Thyroid gland (tissue), 4 donors: ENCODE measurements at regions not wholly inside any gene's neighbourhood (a gene's known extent, or its start where the extent isn't known, plus 50 kb on each side); places are given as distances from the start of the nearest gene placed in this dataset.

Experiments used
- DNase-seq, 2 donors: peaks; one replicate each; pipeline ENCODE4 v3.0.0-alpha.2; 2019
- H3K27ac ChIP-seq, 3 donors: fragments of 200-600 bp; sonication (generic); 1 replicate in 2 of 3; 2 replicates in 1 of 3; pipeline ENCODE4 v1.5.1; 2016 to 2019; ENCODE audit warnings: mild to moderate bottlenecking in 1 of 3, moderate library complexity in 1 of 3
- H3K27me3 ChIP-seq: fragments of 200-600 bp; sonication (generic); one replicate; pipeline ENCODE4 v1.5.1; 2019
- H3K36me3 ChIP-seq, 2 donors: fragments of 200-600 bp; sonication (generic); one replicate each; pipeline ENCODE4 v1.5.1; 2016 to 2019
- H3K4me1 ChIP-seq, 2 donors: fragments of 200-600 bp; sonication (generic); one replicate each; pipeline ENCODE4 v1.5.1; 2017 to 2019
- H3K4me3 ChIP-seq, 3 donors: fragments of 200-600 bp; sonication (generic); replicated peaks in 1 of 3; 1 replicate in 2 of 3; 2 replicates in 1 of 3; pipeline ENCODE4 v1.5.1; 2016; ENCODE audit warnings: mild to moderate bottlenecking in 1 of 3
- H3K9me3 ChIP-seq: fragments of 200-600 bp; sonication (generic); one replicate; pipeline ENCODE4 v1.5.1; 2017
- CTCF ChIP-seq, 6 experiments: fragments of 200-600 bp in 3 of 6; fragments of 450-650 bp in 3 of 6; sonication (generic) in 3 of 6; IDR thresholded peaks; one replicate each; pipeline ENCODE4 v1.5.1; 2016 to 2019; ENCODE audit warnings: antibody characterized with exemption in 6 of 6, mild to moderate bottlenecking in 2 of 6, inconsistent platforms in 1 of 6, moderate library complexity in 1 of 6
- POLR2A ChIP-seq, 2 donors: fragments of 450-650 bp; IDR thresholded peaks; one replicate each; pipeline ENCODE4 v1.6.1; 2017; ENCODE audit warnings: antibody characterized with exemption in 2 of 2, mild to moderate bottlenecking in 2 of 2, moderate library complexity in 1 of 2
- WGBS, 2 donors: methylation state at CpG; one replicate each; pipeline ENCODE4 v1.1.5; 2017; 5-methylcytosine and 5-hydroxymethylcytosine counted together
- intact Hi-C: fragments of 100-400 bp; cut with DNase I; formaldehyde crosslinking; loops from one replicate; pipeline ENCODE4 v1.15.1; 2023

GRCh38 chr4:111778543-111778942 is 366.7 kb upstream of the FAM241A start:
- Histone ChIP-seq H3K36me3 (no peaks in the 10 kb centered on the region), H3K4me3 (no peak overlapping the region), H3K27ac (no peak overlapping the region), H3K9me3 (no peaks in the 10 kb centered on the region), H3K27me3 (no peaks in the 10 kb centered on the region), H3K4me1 (no peaks in the 10 kb centered on the region)
- WGBS, 2 donors = 44 to 71% methylated on average over 1 of the region's 1 CpG
- TF ChIP-seq POLR2A (IDR thresholded peaks at IDR 0.05) = no peak
- peak in 1 of 6 experiments; percentile 15 for TF ChIP-seq CTCF (IDR thresholded peaks at IDR 0.05)
- DNase-seq = no peak
- intact Hi-C loops = no loop called here

- Histone ChIP-seq H3K27ac (no peak overlapping the region), H3K4me3 (no peak overlapping the region), H3K9me3 (no peaks in the 10 kb centered on the region), H3K4me1 (no peaks in the 10 kb centered on the region), H3K27me3 (no peaks in the 10 kb centered on the region), H3K36me3 (no peaks in the 10 kb centered on the region)
- TF ChIP-seq CTCF (IDR thresholded peaks at IDR 0.05) (no peak), POLR2A (IDR thresholded peaks at IDR 0.05) (no peak)
- intact Hi-C loops = no loop called here
- WGBS, 2 donors = 86 to 98% methylated on average over 2 of the region's 2 CpGs
- no peak for DNase-seq
These were observed 364.3 kb upstream of the FAM241A start for GRCh38 chr4:111780965-111781364.

- 83% methylated on average over 5 of the region's 5 CpGs for WGBS, 2 donors
- TF ChIP-seq POLR2A (IDR thresholded peaks at IDR 0.05) (no peak), CTCF (IDR thresholded peaks at IDR 0.05) (no peak)
- no peaks in the 10 kb centered on the region for H3K27me3 ChIP-seq
- H3K9me3 ChIP-seq = no peaks in the 10 kb centered on the region
- H3K4me1 ChIP-seq = no peaks in the 10 kb centered on the region
- H3K4me3 ChIP-seq = no peak overlapping the region
- no peak overlapping the region for H3K27ac ChIP-seq
- intact Hi-C loops = no loop called here
- H3K36me3 ChIP-seq = no peaks in the 10 kb centered on the region
- DNase-seq = no peak
These were observed 363.6 kb upstream of the FAM241A start for GRCh38 chr4:111781611-111782010.

- Histone ChIP-seq H3K27me3 (no peaks in the 10 kb centered on the region), H3K27ac (no peak overlapping the region), H3K9me3 (no peaks in the 10 kb centered on the region), H3K4me1 (no peaks in the 10 kb centered on the region), H3K4me3 (no peak overlapping the region), H3K36me3 (no peaks in the 10 kb centered on the region)
- 4 to 9% methylated on average over 18 to 21 of the region's 21 CpGs for whole genome bisulfite sequencing, 2 donors
- peak; percentile 5 to 14 for DNase-seq
- no peak for TF ChIP-seq POLR2A (IDR thresholded peaks at IDR 0.05)
- no peak for TF ChIP-seq CTCF (IDR thresholded peaks at IDR 0.05)
- intact Hi-C loops = no loop called here
These were observed 357.2 kb upstream of the FAM241A start for GRCh38 chr4:111788099-111788498.

- H3K27ac ChIP-seq = no peak overlapping the region
- no peak for TF ChIP-seq POLR2A (IDR thresholded peaks at IDR 0.05)
- TF ChIP-seq CTCF (IDR thresholded peaks at IDR 0.05) = no peak
- intact Hi-C loops = no loop called here
- no peak overlapping the region for H3K4me3 ChIP-seq
- no peak for DNase-seq
- no peaks in the 10 kb centered on the region for H3K9me3 ChIP-seq
- no peaks in the 10 kb centered on the region for H3K36me3 ChIP-seq
- no peaks in the 10 kb centered on the region for H3K27me3 ChIP-seq
- no peaks in the 10 kb centered on the region for H3K4me1 ChIP-seq
- 89 to 94% methylated on average over 5 of the region's 5 CpGs for WGBS, 2 donors
These were observed 355.2 kb upstream of the FAM241A start for GRCh38 chr4:111789901-111790640.
